ENCODE measurements at regions not wholly inside any gene's neighbourhood (a gene's known extent, or its start where the extent isn't known, plus 50 kb on each side); places are given as distances from the start of the nearest gene placed in this dataset.

GRCh38 chr6:154566866-154567265, 56.4 kb upstream of the CNKSR3 start:
- TF ChIP-seq CTCF (IDR thresholded peaks at IDR 0.05; ENCODE audit: low read depth, low read length, poor library complexity, severe bottlenecking) (no peak), EZH2phosphoT487 (IDR thresholded peaks at IDR 0.05; ENCODE audit: borderline replicate concordance, low read length) (no peak)
